CD4-positive, alpha-beta T cell treated with Interleukin-15 for 1 hour (primary cell): ENCODE measurements at regions not wholly inside any gene's neighbourhood (a gene's known extent, or its start where the extent isn't known, plus 50 kb on each side); places are given as distances from the start of the nearest gene placed in this dataset.

Source experiments
- DNase-seq: peaks from one replicate; pipeline ENCODE4 v3.0.0-alpha.2; 2020

- no peak for DNase-seq
Observed at GRCh38 chrX:150308532-150309157, 54.5 kb upstream of the MAMLD1 start.

- no peak for DNase-seq
Observed at GRCh38 chrX:150310417-150310816, 52.7 kb upstream of the MAMLD1 start.

- no peak for DNase-seq
Observed at GRCh38 chrX:150310881-150311280, 52.2 kb upstream of the MAMLD1 start.

GRCh38 chrX:150312931-150313330, 50.2 kb upstream of the MAMLD1 start:
- no peak for DNase-seq
